NCI-H345 treated with DMSO at 0.1 percent for 48 hours (cell line): ENCODE measurements at regions not wholly inside any gene's neighbourhood (a gene's known extent, or its start where the extent isn't known, plus 50 kb on each side); places are given as distances from the start of the nearest gene placed in this dataset.
"Not testable (repeated sequence)": the region's sequence is repeated elsewhere in the genome, so short reads cannot be mapped to it uniquely, and the experiment has no call there.

ENCODE experiments used
- DNase-seq: peaks from one replicate; lab custom pipeline; 2025; ENCODE audit not compliant: unreplicated experiment; lab: John Stamatoyannopoulos, UW

- no peak for DNase-seq
Measured at GRCh38 chr2:58319481-58319880, 78.4 kb upstream of the FANCL start.

DNA sequence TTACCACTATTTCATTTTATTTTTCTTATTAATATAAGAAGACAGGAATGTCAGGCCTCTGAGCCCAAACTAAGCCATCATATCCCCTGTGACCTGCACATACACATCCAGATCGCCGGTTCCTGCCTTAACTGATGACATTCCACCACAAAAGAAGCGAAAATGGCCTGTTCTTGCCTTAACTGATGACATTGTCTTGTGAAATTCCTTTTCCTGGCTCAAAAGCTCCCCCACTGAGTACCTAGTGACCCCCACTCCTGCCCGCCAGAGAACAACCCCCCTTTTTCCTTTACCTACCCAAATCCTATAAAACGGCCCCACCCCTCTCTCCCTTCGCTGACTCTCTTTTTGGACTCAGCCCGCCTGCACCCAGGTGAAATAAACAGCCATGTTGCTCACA lies 77.8 kb upstream of the FANCL start:
- DNase-seq = not testable (repeated sequence)

GRCh38 chr2:58313926-58314325 lies 72.8 kb upstream of the FANCL start:
- no peak for DNase-seq

GRCh38 chr2:58308435-58308834 lies 67.3 kb upstream of the FANCL start:
- DNase-seq = no peak

GRCh38 chr2:58304843-58305242 lies 63.7 kb upstream of the FANCL start:
- DNase-seq = no peak

GRCh38 chr2:58299123-58299522 lies 58.0 kb upstream of the FANCL start:
- no peak for DNase-seq

DNA sequence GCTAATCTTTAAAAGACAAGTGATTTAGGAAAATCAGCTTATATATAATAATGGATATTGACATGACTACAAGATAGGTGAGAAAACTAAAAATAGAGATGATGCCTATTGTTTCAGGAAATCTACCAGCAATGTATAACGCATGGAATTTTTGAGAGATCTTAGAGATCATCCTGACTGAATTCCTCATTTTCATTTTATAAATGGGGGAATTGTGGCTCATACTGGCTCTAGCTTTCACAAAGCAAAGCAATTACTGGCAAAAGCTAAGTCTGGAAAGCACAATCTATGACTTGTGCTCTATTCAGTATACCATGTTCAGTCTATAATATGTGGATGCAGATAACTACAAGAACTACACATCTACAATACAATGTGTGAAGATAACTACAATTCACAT lies 51.9 kb upstream of the FANCL start:
- DNase-seq = no peak

DNA sequence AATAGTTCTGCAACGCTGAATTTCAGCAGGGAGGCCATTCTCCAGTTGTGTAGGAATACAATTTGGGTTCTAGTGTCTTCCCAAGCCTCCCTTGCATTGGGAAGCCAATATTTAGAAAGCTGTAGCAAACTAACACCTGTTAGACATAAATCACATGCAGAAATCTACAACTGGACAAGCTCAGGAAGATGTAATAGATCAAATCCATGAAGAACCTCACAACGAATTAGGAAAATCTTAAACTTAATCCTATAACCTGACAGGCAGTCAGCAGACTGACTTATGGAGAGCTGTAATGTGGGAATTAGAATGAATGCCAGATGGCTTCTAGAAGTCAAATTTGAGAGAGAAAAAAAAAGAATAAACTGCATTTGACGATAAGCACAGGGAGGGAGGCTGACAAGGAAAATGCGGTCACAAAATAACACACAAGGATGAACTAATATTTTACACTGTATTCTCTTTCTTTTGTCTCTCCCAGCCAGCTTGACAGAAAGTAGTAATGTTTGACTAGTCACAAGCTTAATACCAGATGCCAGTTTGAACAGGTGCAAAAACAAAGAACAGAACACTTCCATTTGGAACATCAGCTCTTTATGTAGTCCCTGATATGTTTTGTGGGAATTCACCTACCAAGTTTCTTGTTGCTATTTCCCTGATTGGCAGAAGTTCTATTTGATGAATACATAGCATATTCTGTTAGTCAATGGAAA lies 50.8 kb upstream of the FANCL start:
- DNase-seq = peak; percentile 37
